BLaER1 treated with 17β-estradiol and CSF1 and Interleukin-3, amounts not matched to agents 10 nM and 100 nM (cell line): ENCODE measurements at regions not wholly inside any gene's neighbourhood (a gene's known extent, or its start where the extent isn't known, plus 50 kb on each side); places are given as distances from the start of the nearest gene placed in this dataset.
A peak's percentile ranks its signal among the peaks of the same experiment; 100 is the strongest.

Experiments used
- H3K27ac ChIP-seq, 11 experiments: shearing (Covaris generic); formaldehyde crosslinking; 2 replicates each; pipeline ENCODE4 v1.8.1; 2022
- H3K27me3 ChIP-seq, 11 experiments: shearing (Covaris generic); formaldehyde crosslinking; 2 replicates each; pipeline ENCODE4 v1.8.1; 2022
- H3K36me3 ChIP-seq, 11 experiments: shearing (Covaris generic); formaldehyde crosslinking; 2 replicates each; pipeline ENCODE4 v1.8.1; 2022
- H3K4me1 ChIP-seq, 10 experiments: shearing (Covaris generic); formaldehyde crosslinking; 2 replicates each; pipeline ENCODE4 v1.8.1; 2022
- H3K4me2 ChIP-seq, 11 experiments: shearing (Covaris generic); formaldehyde crosslinking; 2 replicates each; pipeline ENCODE4 v1.8.1; 2022
- H3K4me3 ChIP-seq, 10 experiments: shearing (Covaris generic); formaldehyde crosslinking; 2 replicates each; pipeline ENCODE4 v1.8.1; 2022
- H3K9ac ChIP-seq, 11 experiments: shearing (Covaris generic); formaldehyde crosslinking; 2 replicates each; pipeline ENCODE4 v1.8.1; 2022
- H3K9me3 ChIP-seq, 11 experiments: shearing (Covaris generic); formaldehyde crosslinking; replicated peaks in 1 of 11; 2 replicates each; pipeline ENCODE4 v1.8.1; 2022
- H4K20me1 ChIP-seq, 11 experiments: shearing (Covaris generic); formaldehyde crosslinking; 2 replicates each; pipeline ENCODE4 v1.8.1; 2022
- Cebpa-rat ChIP-seq, 11 experiments: shearing (Covaris generic); IDR thresholded peaks; 2 replicates each; pipeline ENCODE4 v1.8.1; 2022

DNA sequence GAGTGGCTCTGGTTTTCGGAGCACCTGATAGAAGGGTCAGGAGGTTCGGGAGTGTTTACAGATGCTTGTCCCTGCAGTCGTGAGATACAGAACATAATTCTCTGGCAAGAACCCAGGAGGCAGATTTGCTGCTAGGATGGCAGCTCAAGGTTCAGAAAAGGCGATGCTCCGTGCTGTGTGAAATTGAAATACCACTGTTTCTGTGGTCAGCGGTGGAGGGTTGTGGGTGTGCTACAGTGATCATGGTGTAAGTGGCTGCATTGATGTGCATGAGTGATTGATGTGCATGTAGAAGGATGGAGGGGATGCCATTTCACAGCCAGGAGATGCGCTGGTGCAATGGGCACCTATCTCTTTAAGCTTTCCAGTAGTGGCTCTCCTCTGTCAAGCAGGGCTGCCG is 322.1 kb downstream of the GALR1 start:
- Histone ChIP-seq H3K4me2 (no peak overlapping the region), H3K9ac (no peak overlapping the region), H3K9me3 (peaks cover 5 to 29% (median 22%) of the 10 kb centered on the region in 11 experiments; a peak in 16 of 22 replicates), H3K36me3 (no peaks in the 10 kb centered on the region), H4K20me1 (no peaks in the 10 kb centered on the region), H3K4me1 (no peaks in the 10 kb centered on the region), H3K27me3 (no peaks in the 10 kb centered on the region), H3K4me3 (no peak overlapping the region), H3K27ac (no peak overlapping the region)
- no peak for TF ChIP-seq Cebpa-rat (IDR thresholded peaks at IDR 0.05)

DNA sequence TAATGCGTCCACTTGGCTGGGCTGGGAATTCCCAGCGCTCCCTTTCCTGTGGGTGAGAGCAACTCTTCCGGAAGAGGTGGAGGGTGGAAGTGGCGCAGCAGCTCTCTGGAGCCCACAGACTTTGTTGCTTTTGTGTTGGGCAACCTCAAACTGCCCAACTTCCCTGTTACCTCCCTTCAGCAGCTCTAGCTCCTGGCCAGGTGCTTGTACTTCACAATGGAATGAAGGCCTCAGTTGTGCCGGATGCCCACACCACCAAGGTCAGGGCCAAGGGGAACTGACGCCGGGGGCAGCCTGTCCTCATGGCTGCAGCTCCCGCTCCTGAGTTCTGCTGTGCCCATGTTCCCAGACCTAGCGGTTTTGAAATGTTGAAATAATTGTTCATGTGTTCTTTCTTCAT is 322.9 kb downstream of the GALR1 start:
- Histone ChIP-seq H3K9ac (no peak overlapping the region), H3K27me3 (no peaks in the 10 kb centered on the region), H3K9me3 (peaks cover 5 to 21% (median 17%) of the 10 kb centered on the region in 11 experiments; a peak in 16 of 22 replicates), H3K4me2 (no peak overlapping the region), H3K36me3 (no peaks in the 10 kb centered on the region), H3K4me3 (no peak overlapping the region), H3K27ac (no peak overlapping the region), H3K4me1 (no peaks in the 10 kb centered on the region), H4K20me1 (no peaks in the 10 kb centered on the region)
- TF ChIP-seq Cebpa-rat (IDR thresholded peaks at IDR 0.05): no peak

DNA sequence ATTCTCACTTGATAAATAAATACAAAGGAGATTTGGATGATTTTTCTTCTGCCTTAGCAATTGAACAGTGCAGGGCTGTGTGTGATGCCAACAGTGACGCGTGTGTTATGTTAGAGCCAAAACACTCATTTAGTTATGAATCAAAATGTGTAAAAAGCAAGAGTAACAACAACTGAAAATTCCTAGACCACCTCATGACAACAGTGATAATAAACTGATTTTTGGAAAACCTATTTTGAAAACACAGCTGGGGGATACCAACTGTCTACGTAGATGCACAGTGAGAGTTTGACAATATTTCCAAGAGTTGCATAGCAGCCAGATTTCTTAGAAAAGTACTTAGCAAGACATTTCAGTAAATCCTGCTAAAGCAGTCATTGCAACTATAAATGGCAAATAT is 323.9 kb downstream of the GALR1 start:
- no peak overlapping the region for H3K9ac ChIP-seq
- no peaks in the 10 kb centered on the region for H3K36me3 ChIP-seq
- H3K27me3 ChIP-seq: no peaks in the 10 kb centered on the region
- no peaks in the 10 kb centered on the region for H3K4me1 ChIP-seq
- H3K4me2 ChIP-seq: no peak overlapping the region
- no peak for TF ChIP-seq Cebpa-rat (IDR thresholded peaks at IDR 0.05)
- no peaks in the 10 kb centered on the region for H4K20me1 ChIP-seq
- no peak overlapping the region for H3K27ac ChIP-seq
- no peak overlapping the region for H3K4me3 ChIP-seq
- peaks cover 0 to 12% (median 9%) of the 10 kb centered on the region in 11 experiments; a peak in 13 of 22 replicates for H3K9me3 ChIP-seq

DNA sequence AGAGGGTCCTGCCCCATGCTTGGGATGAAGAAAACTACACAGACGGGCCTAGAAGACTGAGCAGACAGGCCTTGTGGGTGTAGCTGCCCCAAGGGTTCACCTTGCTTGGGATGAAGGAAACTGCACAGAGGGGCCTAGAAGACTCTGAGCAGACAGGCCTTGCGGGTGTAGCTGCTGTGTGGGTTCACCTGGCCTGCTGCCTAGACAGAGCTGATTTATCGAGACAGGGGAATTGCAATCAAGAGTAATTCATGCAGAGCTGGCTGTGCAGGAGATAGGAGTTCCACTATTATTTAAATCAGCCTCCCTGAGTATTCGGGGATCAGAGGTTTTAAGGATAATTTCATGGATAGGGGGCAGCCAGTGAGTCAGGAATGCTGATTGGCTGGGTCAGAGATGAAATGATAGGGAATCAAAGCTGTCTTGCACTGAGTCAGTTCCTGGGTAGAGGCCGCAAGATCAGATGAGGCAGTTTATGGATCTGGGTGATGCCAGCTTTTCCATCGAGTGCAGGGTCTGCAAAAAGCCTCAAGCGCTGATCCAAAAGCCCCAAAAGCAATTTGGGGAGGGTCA is 341.4 kb downstream of the GALR1 start:
- no peak overlapping the region for H3K27ac ChIP-seq
- peak overlapping the region in 9 of 11 experiments; percentile 4 to 51 (median 27); a peak in 15 of 22 replicates for H3K4me2 ChIP-seq
- no peaks in the 10 kb centered on the region for H3K27me3 ChIP-seq
- H4K20me1 ChIP-seq: no peaks in the 10 kb centered on the region
- H3K4me1 ChIP-seq: peaks cover 7 to 29% (median 22%) of the 10 kb centered on the region in 10 experiments; a peak in 16 of 20 replicates
- peaks cover 0 to 7% (median 0%) of the 10 kb centered on the region in 11 experiments; a peak in 1 of 22 replicates for H3K9me3 ChIP-seq
- no peak overlapping the region for H3K9ac ChIP-seq
- H3K4me3 ChIP-seq: no peak overlapping the region
- TF ChIP-seq Cebpa-rat (IDR thresholded peaks at IDR 0.05): no peak
- no peaks in the 10 kb centered on the region for H3K36me3 ChIP-seq

DNA sequence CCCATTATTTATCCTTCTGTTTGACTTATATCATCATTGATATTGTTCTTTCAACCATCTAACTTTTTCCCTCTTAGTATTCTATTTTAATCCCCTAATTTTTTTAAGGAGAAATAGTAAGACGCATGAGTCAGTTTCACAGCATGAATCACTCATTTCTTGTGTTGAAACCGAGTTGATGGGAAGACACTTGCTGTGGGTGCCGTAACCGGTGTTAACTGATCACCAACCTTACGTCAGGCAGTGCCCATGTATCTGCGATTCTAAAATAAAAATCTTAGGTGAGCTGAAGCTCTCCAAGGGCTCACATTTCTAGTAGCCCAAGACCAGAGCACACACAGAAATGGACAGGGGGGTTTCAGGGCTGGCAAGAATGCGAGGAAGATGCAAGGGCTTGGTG is 348.1 kb downstream of the GALR1 start:
- no peaks in the 10 kb centered on the region for H4K20me1 ChIP-seq
- H3K4me3 ChIP-seq: no peak overlapping the region
- no peaks in the 10 kb centered on the region for H3K27me3 ChIP-seq
- H3K9ac ChIP-seq: no peak overlapping the region
- H3K36me3 ChIP-seq: no peaks in the 10 kb centered on the region
- peak overlapping the region in 3 of 11 experiments; percentile 52 to 57 (median 55); a peak in 6 of 22 replicates for H3K4me2 ChIP-seq
- H3K4me1 ChIP-seq: peaks cover 5 to 20% (median 11%) of the 10 kb centered on the region in 10 experiments; a peak in 18 of 20 replicates
- TF ChIP-seq Cebpa-rat (IDR thresholded peaks at IDR 0.05): no peak
- H3K9me3 ChIP-seq: no peaks in the 10 kb centered on the region
- no peak overlapping the region for H3K27ac ChIP-seq

DNA sequence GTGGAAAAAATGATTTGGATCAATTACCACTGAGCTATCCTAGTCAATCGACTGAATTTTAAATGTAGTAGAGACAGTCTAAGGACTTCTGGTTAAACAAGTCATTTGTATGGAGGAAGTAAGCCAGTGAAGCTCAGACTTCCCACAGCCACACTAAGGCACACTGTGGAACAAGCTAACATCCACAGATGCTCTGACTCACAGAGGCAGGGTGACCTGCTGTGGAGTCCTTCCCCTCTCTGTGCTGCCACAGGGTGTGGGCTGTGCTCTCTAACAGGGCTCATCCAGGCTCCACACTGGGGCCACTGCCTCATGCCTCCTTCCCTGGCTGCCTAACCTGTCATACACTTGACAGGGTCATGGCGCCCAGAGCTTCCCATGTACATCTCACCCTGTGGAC is 351.0 kb downstream of the GALR1 start:
- Histone ChIP-seq H3K27me3 (no peaks in the 10 kb centered on the region), H3K27ac (no peak overlapping the region), H3K4me3 (no peak overlapping the region), H3K36me3 (no peaks in the 10 kb centered on the region), H3K9me3 (no peaks in the 10 kb centered on the region), H3K4me2 (no peak overlapping the region), H3K4me1 (peaks cover 0 to 17% (median 0%) of the 10 kb centered on the region in 10 experiments; a peak in 7 of 20 replicates), H3K9ac (no peak overlapping the region), H4K20me1 (no peaks in the 10 kb centered on the region)
- no peak for TF ChIP-seq Cebpa-rat (IDR thresholded peaks at IDR 0.05)

DNA sequence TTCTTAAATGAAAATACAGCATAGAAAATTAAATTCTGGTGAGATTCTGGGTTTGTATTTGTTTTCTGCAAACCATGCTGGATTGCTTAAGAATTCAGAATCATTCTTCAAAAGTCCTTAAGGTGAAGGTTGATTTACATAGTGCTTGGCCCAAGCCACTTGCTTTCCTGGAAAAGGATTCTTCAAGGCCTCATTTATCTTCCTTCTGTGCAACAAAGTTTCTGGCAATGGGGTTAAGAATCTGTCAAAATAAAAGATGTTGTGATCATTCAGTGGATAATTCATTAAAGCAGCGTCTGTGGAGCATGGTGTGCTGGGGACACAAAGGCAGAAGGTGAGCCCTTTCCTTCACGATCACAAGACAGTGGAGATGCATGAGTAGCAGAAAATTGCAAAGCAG is 351.9 kb downstream of the GALR1 start:
- no peaks in the 10 kb centered on the region for H3K9me3 ChIP-seq
- H3K4me3 ChIP-seq: no peak overlapping the region
- H3K27me3 ChIP-seq: no peaks in the 10 kb centered on the region
- no peak overlapping the region for H3K4me2 ChIP-seq
- no peak for TF ChIP-seq Cebpa-rat (IDR thresholded peaks at IDR 0.05)
- H4K20me1 ChIP-seq: no peaks in the 10 kb centered on the region
- peaks cover 0 to 17% (median 0%) of the 10 kb centered on the region in 10 experiments; a peak in 7 of 20 replicates for H3K4me1 ChIP-seq
- no peak overlapping the region for H3K9ac ChIP-seq
- H3K27ac ChIP-seq: no peak overlapping the region
- H3K36me3 ChIP-seq: no peaks in the 10 kb centered on the region

DNA sequence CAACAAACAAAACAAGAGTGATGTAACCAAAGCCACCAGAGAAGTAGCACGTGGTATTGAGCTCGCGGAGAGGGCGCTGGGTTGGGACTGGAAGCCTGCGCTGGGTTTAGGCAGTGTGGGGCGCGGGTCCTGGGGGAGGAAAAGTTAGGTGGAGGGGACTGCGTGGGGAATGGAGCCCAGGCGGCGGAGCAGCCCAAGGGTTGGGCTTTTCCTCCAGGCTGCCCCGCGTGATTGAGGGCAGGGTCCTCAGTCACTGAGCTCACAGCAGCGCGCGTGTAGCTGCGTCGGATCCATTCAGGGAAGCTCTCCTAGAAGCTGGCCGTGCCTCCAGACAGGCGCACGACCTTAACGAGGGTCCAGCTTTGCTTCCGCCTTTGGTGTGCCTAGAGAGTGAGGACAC is 357.4 kb downstream of the GALR1 start:
- no peak overlapping the region for H3K27ac ChIP-seq
- H3K4me3 ChIP-seq: no peak overlapping the region
- H3K4me2 ChIP-seq: no peak overlapping the region
- H4K20me1 ChIP-seq: no peaks in the 10 kb centered on the region
- no peaks in the 10 kb centered on the region for H3K27me3 ChIP-seq
- no peak overlapping the region for H3K9ac ChIP-seq
- H3K4me1 ChIP-seq: no peaks in the 10 kb centered on the region
- H3K36me3 ChIP-seq: no peaks in the 10 kb centered on the region
- peaks cover 0 to 11% (median 0%) of the 10 kb centered on the region in 11 experiments; a peak in 3 of 22 replicates for H3K9me3 ChIP-seq
- TF ChIP-seq Cebpa-rat (IDR thresholded peaks at IDR 0.05): no peak

DNA sequence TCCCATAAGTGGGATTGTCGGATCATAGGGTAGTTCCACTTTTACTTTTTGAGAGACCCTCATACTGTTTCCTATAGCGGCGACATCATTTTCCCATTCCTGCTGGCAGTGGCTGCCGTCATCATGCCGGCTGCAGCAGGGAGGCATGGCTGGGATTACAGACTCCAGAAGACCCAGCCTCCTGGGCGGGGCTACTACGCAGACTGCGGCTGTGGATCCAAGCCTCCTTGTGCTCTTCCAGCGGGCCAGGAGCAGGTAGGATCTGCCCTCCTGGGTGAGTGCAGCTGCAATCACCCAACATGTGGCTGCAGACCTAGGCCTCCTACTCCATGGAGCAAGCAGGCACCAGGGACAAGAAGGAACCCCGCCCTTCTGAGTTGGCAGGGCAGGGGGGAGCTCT is 359.2 kb downstream of the GALR1 start:
- no peak overlapping the region for H3K4me2 ChIP-seq
- TF ChIP-seq Cebpa-rat (IDR thresholded peaks at IDR 0.05): no peak
- H3K4me3 ChIP-seq: no peak overlapping the region
- peaks cover 0 to 11% (median 0%) of the 10 kb centered on the region in 11 experiments; a peak in 3 of 22 replicates for H3K9me3 ChIP-seq
- peaks cover 0 to 8% (median 6%) of the 10 kb centered on the region in 10 experiments; a peak in 11 of 20 replicates for H3K4me1 ChIP-seq
- no peaks in the 10 kb centered on the region for H4K20me1 ChIP-seq
- H3K27me3 ChIP-seq: no peaks in the 10 kb centered on the region
- H3K27ac ChIP-seq: no peak overlapping the region
- no peaks in the 10 kb centered on the region for H3K36me3 ChIP-seq
- H3K9ac ChIP-seq: no peak overlapping the region

DNA sequence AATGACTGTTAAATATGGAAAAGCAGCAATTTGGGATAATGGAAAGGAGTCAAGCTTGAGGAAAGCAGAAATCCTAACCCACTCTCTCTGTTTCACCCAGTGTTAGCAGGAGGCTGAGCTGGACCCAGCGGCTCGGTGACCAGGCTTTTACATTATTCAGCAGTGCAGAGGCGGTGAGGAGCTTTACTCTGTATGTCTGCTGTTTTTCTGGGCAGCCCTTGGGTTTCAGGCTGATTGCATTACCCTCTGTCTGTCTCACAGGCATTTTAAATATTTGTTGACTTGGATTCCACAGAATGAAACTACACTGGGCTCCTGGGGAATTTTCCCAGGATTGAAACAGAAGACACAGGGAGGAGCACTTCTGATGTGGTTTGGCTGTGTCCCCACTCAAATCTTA is 368.0 kb downstream of the GALR1 start:
- no peak overlapping the region for H3K27ac ChIP-seq
- TF ChIP-seq Cebpa-rat (IDR thresholded peaks at IDR 0.05): no peak
- H3K4me2 ChIP-seq: no peak overlapping the region
- no peak overlapping the region for H3K4me3 ChIP-seq
- no peaks in the 10 kb centered on the region for H3K36me3 ChIP-seq
- peaks cover 0 to 14% (median 3%) of the 10 kb centered on the region in 11 experiments; a peak in 6 of 22 replicates for H3K9me3 ChIP-seq
- H3K4me1 ChIP-seq: peaks cover 0 to 6% (median 5%) of the 10 kb centered on the region in 10 experiments; a peak in 11 of 20 replicates
- no peaks in the 10 kb centered on the region for H3K27me3 ChIP-seq
- no peak overlapping the region for H3K9ac ChIP-seq
- H4K20me1 ChIP-seq: no peaks in the 10 kb centered on the region
